Naive B cell (primary cell): ENCODE measurements at regions not wholly inside any gene's neighbourhood (a gene's known extent, or its start where the extent isn't known, plus 50 kb on each side); places are given as distances from the start of the nearest gene placed in this dataset.
A peak's percentile ranks its signal among the peaks of the same experiment; 100 is the strongest.

ENCODE experiments used
- ATAC-seq, 2 donors: fragments of 150-1000 bp; cut with Tn5 transposase; 2 replicates each; pipeline ENCODE4 v1.10.0; 2021; ENCODE audit warnings: low read depth in 2 of 2, mild to moderate bottlenecking in 2 of 2, moderate library complexity in 2 of 2
- DNase-seq: peaks from one replicate; pipeline ENCODE4 v3.0.0; 2022
- H3K27ac Mint-ChIP-seq, 6 donors: one replicate each; pipeline ENCODE4 v1.8.0; 2020 to 2022; ENCODE audit warnings: mild to moderate bottlenecking in 6 of 6, mixed read lengths in 6 of 6, moderate library complexity in 5 of 6, inconsistent platforms in 2 of 6
- H3K27me3 Mint-ChIP-seq, 3 donors: one replicate each; pipeline ENCODE4 v1.8.0; 2021 to 2022; ENCODE audit warnings: mixed read lengths in 3 of 3, mild to moderate bottlenecking in 1 of 3
- H3K36me3 Mint-ChIP-seq, 2 donors: one replicate each; pipeline ENCODE4 v1.8.0; 2020 to 2022; ENCODE audit warnings: mixed read lengths in 2 of 2, inconsistent platforms in 1 of 2, mild to moderate bottlenecking in 1 of 2
- H3K4me1 Mint-ChIP-seq, 3 donors: one replicate each; pipeline ENCODE4 v1.8.0; 2020 to 2022; ENCODE audit warnings: mixed read lengths in 3 of 3, inconsistent platforms in 1 of 3, mild to moderate bottlenecking in 1 of 3, moderate library complexity in 1 of 3
- H3K4me3 Mint-ChIP-seq, 8 donors: one replicate each; pipeline ENCODE4 v1.8.0; 2020 to 2022; ENCODE audit warnings: mild to moderate bottlenecking in 8 of 8, mixed read lengths in 8 of 8, moderate library complexity in 8 of 8, inconsistent platforms in 2 of 8
- H3K9me3 Mint-ChIP-seq, 7 donors: one replicate each; pipeline ENCODE4 v1.8.0; 2020 to 2022; ENCODE audit warnings: mixed read lengths in 7 of 7, mild to moderate bottlenecking in 5 of 7, inconsistent platforms in 2 of 7, moderate library complexity in 1 of 7

GRCh38 chr22:49637255-49637760 lies 190.4 kb downstream of the BRD1 start:
- H3K9me3 Mint-ChIP-seq: no peaks in the 10 kb centered on the region

GRCh38 chr22:49636649-49637048 lies 191.0 kb downstream of the BRD1 start:
- Mint-ChIP-seq H3K27me3 (no peaks in the 10 kb centered on the region), H3K36me3 (no peaks in the 10 kb centered on the region), H3K4me1 (peaks cover 5 to 12% (median 5%) of the 10 kb centered on the region in 3 donors), H3K27ac (no peak overlapping the region), H3K4me3 (no peak overlapping the region), H3K9me3 (no peaks in the 10 kb centered on the region)
- DNase-seq (no peak), ATAC-seq (no peak)

More at GRCh38 chr22:49637255-49637760, 190.4 kb downstream of the BRD1 start:
- Mint-ChIP-seq H3K4me1 (peaks cover 5 to 12% (median 5%) of the 10 kb centered on the region in 3 donors), H3K4me3 (no peak overlapping the region), H3K27ac (no peak overlapping the region), H3K27me3 (no peaks in the 10 kb centered on the region), H3K36me3 (no peaks in the 10 kb centered on the region)
- DNase-seq: no peak
- no peak for ATAC-seq

GRCh38 chr22:49636214-49636613 lies 191.5 kb downstream of the BRD1 start:
- H3K27ac Mint-ChIP-seq: no peak overlapping the region
- no peak overlapping the region for H3K4me3 Mint-ChIP-seq
- ATAC-seq (no peak), DNase-seq (no peak)
- H3K4me1 Mint-ChIP-seq: peaks cover 3 to 12% (median 5%) of the 10 kb centered on the region in 3 donors
- no peaks in the 10 kb centered on the region for H3K27me3 Mint-ChIP-seq
- no peaks in the 10 kb centered on the region for H3K9me3 Mint-ChIP-seq
- H3K36me3 Mint-ChIP-seq: no peaks in the 10 kb centered on the region

GRCh38 chr22:49634006-49634772 lies 193.5 kb downstream of the BRD1 start:
- ATAC-seq: no peak
- H3K4me3 Mint-ChIP-seq: no peak overlapping the region
- no peak overlapping the region for H3K27ac Mint-ChIP-seq
- H3K27me3 Mint-ChIP-seq: no peaks in the 10 kb centered on the region
- H3K9me3 Mint-ChIP-seq: no peaks in the 10 kb centered on the region
- DNase-seq: no peak
- H3K36me3 Mint-ChIP-seq: no peaks in the 10 kb centered on the region
- peaks cover 5 to 15% (median 6%) of the 10 kb centered on the region in 3 donors for H3K4me1 Mint-ChIP-seq

- Mint-ChIP-seq H3K9me3 (no peaks in the 10 kb centered on the region), H3K27me3 (no peaks in the 10 kb centered on the region), H3K27ac (peak overlapping the region in 1 of 6 donors; percentile 62), H3K4me3 (no peak overlapping the region), H3K36me3 (no peaks in the 10 kb centered on the region), H3K4me1 (peaks cover 12 to 19% (median 15%) of the 10 kb centered on the region in 3 donors)
- DNase-seq (no peak), ATAC-seq (no peak)
Observed at GRCh38 chr22:49633010-49633324, 194.7 kb downstream of the BRD1 start.

- Mint-ChIP-seq H3K27ac (peak overlapping the region in 1 of 6 donors; percentile 92), H3K27me3 (no peaks in the 10 kb centered on the region), H3K9me3 (no peaks in the 10 kb centered on the region), H3K4me3 (peak overlapping the region in 1 of 8 donors; percentile 33), H3K36me3 (no peaks in the 10 kb centered on the region), H3K4me1 (peaks cover 12 to 20% (median 19%) of the 10 kb centered on the region in 3 donors)
- ATAC-seq (no peak), DNase-seq (no peak)
Observed at GRCh38 chr22:49632199-49633009, 195.3 kb downstream of the BRD1 start.

GRCh38 chr22:49630448-49630946 lies 197.2 kb downstream of the BRD1 start:
- Mint-ChIP-seq H3K4me3 (no peak overlapping the region), H3K9me3 (no peaks in the 10 kb centered on the region), H3K4me1 (peaks cover 13 to 24% (median 20%) of the 10 kb centered on the region in 3 donors), H3K27ac (peak overlapping the region in 1 of 6 donors; percentile 89), H3K27me3 (no peaks in the 10 kb centered on the region), H3K36me3 (no peaks in the 10 kb centered on the region)
- ATAC-seq (no peak), DNase-seq (no peak)

- no peak overlapping the region for H3K27ac Mint-ChIP-seq
- H3K27me3 Mint-ChIP-seq: no peaks in the 10 kb centered on the region
- H3K36me3 Mint-ChIP-seq: no peaks in the 10 kb centered on the region
- ATAC-seq: no peak
- DNase-seq: no peak
- no peaks in the 10 kb centered on the region for H3K9me3 Mint-ChIP-seq
- peaks cover 20 to 31% (median 26%) of the 10 kb centered on the region in 3 donors for H3K4me1 Mint-ChIP-seq
- H3K4me3 Mint-ChIP-seq: peak overlapping the region in 1 of 8 donors; percentile 6
Observed at GRCh38 chr22:49629586-49630447, 197.9 kb downstream of the BRD1 start.

- Mint-ChIP-seq H3K36me3 (no peaks in the 10 kb centered on the region), H3K4me3 (peak overlapping the region in 1 of 8 donors; percentile 6), H3K27ac (no peak overlapping the region), H3K4me1 (peaks cover 22 to 27% (median 23%) of the 10 kb centered on the region in 3 donors), H3K27me3 (no peaks in the 10 kb centered on the region), H3K9me3 (no peaks in the 10 kb centered on the region)
- no peak for ATAC-seq
- no peak for DNase-seq
Observed at GRCh38 chr22:49629261-49629570, 198.5 kb downstream of the BRD1 start.

- Mint-ChIP-seq H3K4me1 (peaks cover 22 to 27% (median 23%) of the 10 kb centered on the region in 3 donors), H3K4me3 (peak overlapping the region in 1 of 8 donors; percentile 31), H3K9me3 (no peaks in the 10 kb centered on the region), H3K36me3 (no peaks in the 10 kb centered on the region), H3K27ac (peak overlapping the region in 2 of 6 donors; percentile 53 to 78), H3K27me3 (no peaks in the 10 kb centered on the region)
- no peak for DNase-seq
- ATAC-seq: no peak
Observed at GRCh38 chr22:49628391-49629260, 199.0 kb downstream of the BRD1 start.

GRCh38 chr22:49627217-49628181 lies 200.2 kb downstream of the BRD1 start:
- Mint-ChIP-seq H3K4me1 (peaks cover 23 to 27% (median 25%) of the 10 kb centered on the region in 3 donors), H3K4me3 (no peak overlapping the region), H3K9me3 (no peaks in the 10 kb centered on the region), H3K36me3 (no peaks in the 10 kb centered on the region), H3K27me3 (no peaks in the 10 kb centered on the region), H3K27ac (no peak overlapping the region)
- ATAC-seq (no peak), DNase-seq (no peak)
